GM23338 (cell line): ENCODE measurements at regions not wholly inside any gene's neighbourhood (a gene's known extent, or its start where the extent isn't known, plus 50 kb on each side); places are given as distances from the start of the nearest gene placed in this dataset.

Experiments used
- CREB1 ChIP-seq: fragments of 250-450 bp; sonication (Bioruptor Pico); IDR thresholded peaks from 2 replicates; pipeline ENCODE4 v1.5.0; 2020; ENCODE audit warnings: low read depth, mild to moderate bottlenecking, moderate library complexity
- EZH2 ChIP-seq: fragments of 200-600 bp; sonication (generic); IDR thresholded peaks from one replicate; pipeline ENCODE4 v1.8.0; 2017; ENCODE audit warnings: antibody characterized with exemption, mild to moderate bottlenecking, low read depth; ENCODE audit not compliant: unreplicated experiment
- EZH2phosphoT487 ChIP-seq: fragments of 200-600 bp; sonication (generic); IDR thresholded peaks from one replicate; pipeline ENCODE4 v1.8.1; 2018; ENCODE audit warnings: antibody characterized with exemption; ENCODE audit not compliant: unreplicated experiment
- JUNB ChIP-seq: IDR thresholded peaks from one replicate; pipeline ENCODE4 v1.6.1; 2016; ENCODE audit warnings: antibody characterized with exemption; ENCODE audit not compliant: unreplicated experiment
- POLR2AphosphoS5 ChIP-seq: IDR thresholded peaks from 2 replicates; pipeline ENCODE4 v1.6.1; 2016; ENCODE audit warnings: antibody characterized with exemption, low read depth
- STAT1 ChIP-seq: IDR thresholded peaks from one replicate; pipeline ENCODE4 v1.6.1; 2016; ENCODE audit warnings: antibody characterized with exemption; ENCODE audit not compliant: unreplicated experiment
- ZNF114 ChIP-seq: fragments of 250-450 bp; sonication (Bioruptor Pico); IDR thresholded peaks from 2 replicates; pipeline ENCODE4 v1.5.0; 2020; ENCODE audit warnings: mild to moderate bottlenecking, moderate library complexity
- TF ChIP-seq, protein P1 (sequence below), 2 experiments: fragments of 200-600 bp in 1 of 2; sonication (generic) in 1 of 2; conservative IDR thresholded peaks; 2 replicates each; pipeline versions ENCODE4 v1.5.1 to v1.6.1; 2016 to 2017; ENCODE audit warnings: antibody characterized with exemption in 2 of 2, low read depth in 2 of 2, mild to moderate bottlenecking in 2 of 2, moderate library complexity in 1 of 2
- TF ChIP-seq, protein P2 (sequence below): IDR thresholded peaks from one replicate; pipeline ENCODE4 v1.6.1; 2018; ENCODE audit warnings: antibody characterized with exemption; ENCODE audit not compliant: unreplicated experiment
- TF ChIP-seq, protein P3 (sequence below): IDR thresholded peaks from 2 replicates; pipeline ENCODE4 v1.6.1; 2016; ENCODE audit warnings: antibody characterized with exemption

DNA sequence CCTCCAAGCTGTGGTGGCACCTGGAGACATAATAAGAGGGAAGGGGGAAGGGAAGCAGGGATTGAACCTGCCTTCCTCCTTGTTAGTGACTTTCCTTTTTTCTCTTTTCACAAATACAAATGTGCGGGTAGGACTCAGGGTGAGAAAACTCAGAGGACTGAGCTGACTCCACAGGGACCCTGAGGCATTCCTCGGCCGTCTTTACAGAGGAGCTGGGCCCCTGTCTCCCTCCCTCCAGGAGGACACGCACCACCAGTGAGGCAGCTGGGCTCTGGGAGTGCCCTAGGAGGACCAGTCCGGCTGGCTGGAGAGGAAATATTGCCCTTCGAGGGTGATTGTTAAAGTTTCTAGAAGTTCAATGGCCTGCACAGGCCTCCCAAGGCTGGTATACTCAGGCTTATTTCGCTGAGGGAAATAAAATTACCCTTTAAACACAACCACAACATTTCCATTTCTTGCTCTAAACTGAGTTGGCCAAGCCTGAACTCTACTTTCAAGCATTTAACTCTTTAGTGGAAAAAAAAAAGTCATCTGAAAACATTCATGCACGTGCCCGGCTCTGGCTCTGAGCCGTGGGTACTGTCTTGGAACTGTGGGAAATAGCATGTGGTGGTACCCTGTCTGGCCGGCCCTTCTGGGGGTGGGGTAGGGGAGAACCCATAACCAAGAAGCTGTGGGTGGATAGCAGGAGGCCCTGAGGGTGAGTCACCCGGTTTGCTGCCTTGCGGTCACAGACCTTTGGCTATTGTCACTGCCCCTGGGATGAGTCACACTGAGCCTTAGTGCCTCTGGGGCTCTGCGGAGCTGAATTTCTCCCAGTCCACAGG is 116.0 kb downstream of the COPS8 start:
- no peak for TF ChIP-seq ZNF114
- TF ChIP-seq, protein P1, sequence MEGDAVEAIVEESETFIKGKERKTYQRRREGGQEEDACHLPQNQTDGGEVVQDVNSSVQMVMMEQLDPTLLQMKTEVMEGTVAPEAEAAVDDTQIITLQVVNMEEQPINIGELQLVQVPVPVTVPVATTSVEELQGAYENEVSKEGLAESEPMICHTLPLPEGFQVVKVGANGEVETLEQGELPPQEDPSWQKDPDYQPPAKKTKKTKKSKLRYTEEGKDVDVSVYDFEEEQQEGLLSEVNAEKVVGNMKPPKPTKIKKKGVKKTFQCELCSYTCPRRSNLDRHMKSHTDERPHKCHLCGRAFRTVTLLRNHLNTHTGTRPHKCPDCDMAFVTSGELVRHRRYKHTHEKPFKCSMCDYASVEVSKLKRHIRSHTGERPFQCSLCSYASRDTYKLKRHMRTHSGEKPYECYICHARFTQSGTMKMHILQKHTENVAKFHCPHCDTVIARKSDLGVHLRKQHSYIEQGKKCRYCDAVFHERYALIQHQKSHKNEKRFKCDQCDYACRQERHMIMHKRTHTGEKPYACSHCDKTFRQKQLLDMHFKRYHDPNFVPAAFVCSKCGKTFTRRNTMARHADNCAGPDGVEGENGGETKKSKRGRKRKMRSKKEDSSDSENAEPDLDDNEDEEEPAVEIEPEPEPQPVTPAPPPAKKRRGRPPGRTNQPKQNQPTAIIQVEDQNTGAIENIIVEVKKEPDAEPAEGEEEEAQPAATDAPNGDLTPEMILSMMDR (conservative IDR thresholded peaks at IDR 0.05; ENCODE audit: low read depth in 2 of 2) = no peak
- no peak for TF ChIP-seq EZH2phosphoT487
- TF ChIP-seq, protein P2, sequence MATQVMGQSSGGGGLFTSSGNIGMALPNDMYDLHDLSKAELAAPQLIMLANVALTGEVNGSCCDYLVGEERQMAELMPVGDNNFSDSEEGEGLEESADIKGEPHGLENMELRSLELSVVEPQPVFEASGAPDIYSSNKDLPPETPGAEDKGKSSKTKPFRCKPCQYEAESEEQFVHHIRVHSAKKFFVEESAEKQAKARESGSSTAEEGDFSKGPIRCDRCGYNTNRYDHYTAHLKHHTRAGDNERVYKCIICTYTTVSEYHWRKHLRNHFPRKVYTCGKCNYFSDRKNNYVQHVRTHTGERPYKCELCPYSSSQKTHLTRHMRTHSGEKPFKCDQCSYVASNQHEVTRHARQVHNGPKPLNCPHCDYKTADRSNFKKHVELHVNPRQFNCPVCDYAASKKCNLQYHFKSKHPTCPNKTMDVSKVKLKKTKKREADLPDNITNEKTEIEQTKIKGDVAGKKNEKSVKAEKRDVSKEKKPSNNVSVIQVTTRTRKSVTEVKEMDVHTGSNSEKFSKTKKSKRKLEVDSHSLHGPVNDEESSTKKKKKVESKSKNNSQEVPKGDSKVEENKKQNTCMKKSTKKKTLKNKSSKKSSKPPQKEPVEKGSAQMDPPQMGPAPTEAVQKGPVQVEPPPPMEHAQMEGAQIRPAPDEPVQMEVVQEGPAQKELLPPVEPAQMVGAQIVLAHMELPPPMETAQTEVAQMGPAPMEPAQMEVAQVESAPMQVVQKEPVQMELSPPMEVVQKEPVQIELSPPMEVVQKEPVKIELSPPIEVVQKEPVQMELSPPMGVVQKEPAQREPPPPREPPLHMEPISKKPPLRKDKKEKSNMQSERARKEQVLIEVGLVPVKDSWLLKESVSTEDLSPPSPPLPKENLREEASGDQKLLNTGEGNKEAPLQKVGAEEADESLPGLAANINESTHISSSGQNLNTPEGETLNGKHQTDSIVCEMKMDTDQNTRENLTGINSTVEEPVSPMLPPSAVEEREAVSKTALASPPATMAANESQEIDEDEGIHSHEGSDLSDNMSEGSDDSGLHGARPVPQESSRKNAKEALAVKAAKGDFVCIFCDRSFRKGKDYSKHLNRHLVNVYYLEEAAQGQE = no peak
- TF ChIP-seq POLR2AphosphoS5 = no peak
- TF ChIP-seq, protein P3, sequence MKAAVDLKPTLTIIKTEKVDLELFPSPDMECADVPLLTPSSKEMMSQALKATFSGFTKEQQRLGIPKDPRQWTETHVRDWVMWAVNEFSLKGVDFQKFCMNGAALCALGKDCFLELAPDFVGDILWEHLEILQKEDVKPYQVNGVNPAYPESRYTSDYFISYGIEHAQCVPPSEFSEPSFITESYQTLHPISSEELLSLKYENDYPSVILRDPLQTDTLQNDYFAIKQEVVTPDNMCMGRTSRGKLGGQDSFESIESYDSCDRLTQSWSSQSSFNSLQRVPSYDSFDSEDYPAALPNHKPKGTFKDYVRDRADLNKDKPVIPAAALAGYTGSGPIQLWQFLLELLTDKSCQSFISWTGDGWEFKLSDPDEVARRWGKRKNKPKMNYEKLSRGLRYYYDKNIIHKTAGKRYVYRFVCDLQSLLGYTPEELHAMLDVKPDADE = no peak
- TF ChIP-seq EZH2 = no peak
- no peak for TF ChIP-seq CREB1 (CRISPR knock-in tag)
- TF ChIP-seq JUNB = no peak
- TF ChIP-seq STAT1 = no peak
